ENCODE measurements at regions not wholly inside any gene's neighbourhood (a gene's known extent, or its start where the extent isn't known, plus 50 kb on each side); places are given as distances from the start of the nearest gene placed in this dataset.

DNA sequence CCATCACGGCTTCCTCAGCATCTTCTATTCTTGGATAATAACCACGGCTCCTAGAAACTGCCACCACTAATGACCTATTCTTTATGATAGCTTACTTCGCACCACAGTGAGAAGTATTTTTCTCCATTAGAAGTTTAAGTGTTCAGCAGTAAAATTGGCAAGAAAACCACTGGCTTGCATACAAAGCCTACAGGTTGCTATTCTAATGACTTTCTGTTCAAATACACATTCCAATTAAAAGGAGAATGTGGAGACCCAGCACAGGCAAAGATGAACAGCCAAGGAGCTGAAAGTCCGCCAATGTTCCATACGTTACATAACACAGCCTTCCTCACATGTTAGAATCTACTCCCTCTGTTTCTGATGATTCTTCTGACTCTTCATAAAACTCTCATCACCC is 875.0 kb upstream of the PRKX start:
- Histone ChIP-seq H3K36me3 (ENCODE audit: insufficient read depth, low read length) (no peaks in the 10 kb centered on the region), H3K4me1 (ENCODE audit: insufficient read depth, low read length) (no peaks in the 10 kb centered on the region), H3K9me3 (ENCODE audit: control insufficient read depth in 1 of 2, insufficient read depth in 1 of 2, low read length in 2 of 2) (no peaks in the 10 kb centered on the region), H3K27ac (ENCODE audit: low read depth in 1 of 2, low read length in 2 of 2) (no peak overlapping the region), H3K27me3 (ENCODE audit: control insufficient read depth in 1 of 2, insufficient read depth in 2 of 2, low read length in 2 of 2) (no peaks in the 10 kb centered on the region), H3K4me3 (ENCODE audit: low read length) (no peak overlapping the region)
- no peak overlapping the region for H3K4me3 Mint-ChIP-seq
- CTCF ChIA-PET = no interaction called here
- TF ChIP-seq, protein P1, sequence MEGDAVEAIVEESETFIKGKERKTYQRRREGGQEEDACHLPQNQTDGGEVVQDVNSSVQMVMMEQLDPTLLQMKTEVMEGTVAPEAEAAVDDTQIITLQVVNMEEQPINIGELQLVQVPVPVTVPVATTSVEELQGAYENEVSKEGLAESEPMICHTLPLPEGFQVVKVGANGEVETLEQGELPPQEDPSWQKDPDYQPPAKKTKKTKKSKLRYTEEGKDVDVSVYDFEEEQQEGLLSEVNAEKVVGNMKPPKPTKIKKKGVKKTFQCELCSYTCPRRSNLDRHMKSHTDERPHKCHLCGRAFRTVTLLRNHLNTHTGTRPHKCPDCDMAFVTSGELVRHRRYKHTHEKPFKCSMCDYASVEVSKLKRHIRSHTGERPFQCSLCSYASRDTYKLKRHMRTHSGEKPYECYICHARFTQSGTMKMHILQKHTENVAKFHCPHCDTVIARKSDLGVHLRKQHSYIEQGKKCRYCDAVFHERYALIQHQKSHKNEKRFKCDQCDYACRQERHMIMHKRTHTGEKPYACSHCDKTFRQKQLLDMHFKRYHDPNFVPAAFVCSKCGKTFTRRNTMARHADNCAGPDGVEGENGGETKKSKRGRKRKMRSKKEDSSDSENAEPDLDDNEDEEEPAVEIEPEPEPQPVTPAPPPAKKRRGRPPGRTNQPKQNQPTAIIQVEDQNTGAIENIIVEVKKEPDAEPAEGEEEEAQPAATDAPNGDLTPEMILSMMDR (IDR thresholded peaks at IDR 0.05) = no peak
- ATAC-seq (ENCODE audit: poor library complexity) (no peak), DNase-seq (no peak)
- peaks cover 3% of the 10 kb centered on the region for H3K9me3 Mint-ChIP-seq
- H3K27me3 Mint-ChIP-seq = no peaks in the 10 kb centered on the region
- no peak overlapping the region for H3K27ac Mint-ChIP-seq
- intact Hi-C loops (cut with DNase I, micrococcal nuclease) = no loop called here
- POLR2A ChIA-PET = no interaction called here
- no peaks in the 10 kb centered on the region for H3K36me3 Mint-ChIP-seq (ENCODE audit: low read depth)
- no peaks in the 10 kb centered on the region for H3K4me1 Mint-ChIP-seq (ENCODE audit: low read depth)

DNA sequence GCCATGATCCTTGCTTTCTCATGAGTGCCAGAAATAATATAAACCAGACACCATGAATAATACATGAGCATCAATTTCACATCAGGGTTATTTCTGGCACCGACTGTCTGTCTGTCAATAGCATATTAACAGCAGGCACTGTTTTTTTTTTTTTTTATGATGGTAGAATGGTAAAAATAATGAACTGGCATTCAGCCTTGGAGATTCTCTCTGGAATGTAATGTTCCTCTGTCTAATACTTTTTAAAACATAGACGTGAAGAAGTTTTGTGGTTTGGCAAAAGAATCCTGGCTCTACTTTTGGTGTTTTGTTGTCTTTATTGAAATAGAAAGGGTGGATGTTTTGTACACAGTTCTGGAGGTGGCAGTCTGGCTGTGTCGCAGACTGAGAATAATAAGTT is 874.6 kb upstream of the PRKX start:
- intact Hi-C loops (cut with DNase I, micrococcal nuclease) = no loop called here
- no peak overlapping the region for H3K27ac ChIP-seq (ENCODE audit: low read depth in 1 of 2, low read length in 2 of 2)
- H3K4me1 ChIP-seq (ENCODE audit: insufficient read depth, low read length) = no peaks in the 10 kb centered on the region
- H3K9me3 ChIP-seq (ENCODE audit: control insufficient read depth in 1 of 2, insufficient read depth in 1 of 2, low read length in 2 of 2) = no peaks in the 10 kb centered on the region
- Mint-ChIP-seq H3K9me3 (peaks cover 3% of the 10 kb centered on the region), H3K36me3 (ENCODE audit: low read depth) (no peaks in the 10 kb centered on the region), H3K4me3 (no peak overlapping the region), H3K27ac (no peak overlapping the region), H3K4me1 (ENCODE audit: low read depth) (no peaks in the 10 kb centered on the region), H3K27me3 (no peaks in the 10 kb centered on the region)
- POLR2A ChIA-PET = no interaction called here
- ATAC-seq (ENCODE audit: poor library complexity) (no peak), DNase-seq (no peak)
- H3K36me3 ChIP-seq (ENCODE audit: insufficient read depth, low read length) = no peaks in the 10 kb centered on the region
- no peak overlapping the region for H3K4me3 ChIP-seq (ENCODE audit: low read length)
- CTCF ChIA-PET = no interaction called here
- TF ChIP-seq, protein P1 (IDR thresholded peaks at IDR 0.05) = no peak
- no peaks in the 10 kb centered on the region for H3K27me3 ChIP-seq (ENCODE audit: control insufficient read depth in 1 of 2, insufficient read depth in 2 of 2, low read length in 2 of 2)

DNA sequence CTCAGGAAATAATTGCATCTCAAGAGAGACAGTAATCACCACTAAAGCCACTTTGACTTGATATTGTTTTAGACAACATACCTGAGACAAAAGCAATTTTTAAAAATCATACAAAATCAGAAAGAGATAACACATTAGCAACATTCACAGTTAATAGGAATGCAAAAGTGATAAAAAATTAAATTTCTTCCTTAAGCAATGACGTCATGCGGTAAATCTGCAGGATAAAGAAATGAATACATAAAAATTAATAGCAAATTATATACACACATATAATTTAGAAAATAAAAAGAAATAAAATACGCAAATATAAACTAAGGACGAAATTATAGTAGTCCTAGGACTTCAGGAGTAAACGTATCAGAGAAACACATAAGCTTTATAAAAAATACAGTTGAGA is 866.5 kb upstream of the PRKX start:
- H3K4me3 ChIP-seq (ENCODE audit: low read length) = no peak overlapping the region
- TF ChIP-seq, protein P1 (IDR thresholded peaks at IDR 0.05) = no peak
- H3K27ac ChIP-seq (ENCODE audit: low read depth in 1 of 2, low read length in 2 of 2) = no peak overlapping the region
- no peaks in the 10 kb centered on the region for H3K4me1 ChIP-seq (ENCODE audit: insufficient read depth, low read length)
- no peaks in the 10 kb centered on the region for H3K4me1 Mint-ChIP-seq (ENCODE audit: low read depth)
- ATAC-seq (ENCODE audit: poor library complexity) = no peak
- no peaks in the 10 kb centered on the region for H3K36me3 ChIP-seq (ENCODE audit: insufficient read depth, low read length)
- H3K9me3 Mint-ChIP-seq = no peaks in the 10 kb centered on the region
- H3K27ac Mint-ChIP-seq = no peak overlapping the region
- CTCF ChIA-PET = no interaction called here
- no peaks in the 10 kb centered on the region for H3K27me3 Mint-ChIP-seq
- DNase-seq = no peak
- no peaks in the 10 kb centered on the region for H3K9me3 ChIP-seq (ENCODE audit: control insufficient read depth in 1 of 2, insufficient read depth in 1 of 2, low read length in 2 of 2)
- no peaks in the 10 kb centered on the region for H3K27me3 ChIP-seq (ENCODE audit: control insufficient read depth in 1 of 2, insufficient read depth in 2 of 2, low read length in 2 of 2)
- no peak overlapping the region for H3K4me3 Mint-ChIP-seq
- POLR2A ChIA-PET = no interaction called here
- intact Hi-C loops (cut with DNase I, micrococcal nuclease) = no loop called here
- no peaks in the 10 kb centered on the region for H3K36me3 Mint-ChIP-seq (ENCODE audit: low read depth)

All from CD4-positive, alpha-beta T cell (primary cell).